ENCODE measurements at regions not wholly inside any gene's neighbourhood (a gene's known extent, or its start where the extent isn't known, plus 50 kb on each side); places are given as distances from the start of the nearest gene placed in this dataset.
"Not testable (repeated sequence)": the region's sequence is repeated elsewhere in the genome, so short reads cannot be mapped to it uniquely, and the experiment has no call there.

DNA sequence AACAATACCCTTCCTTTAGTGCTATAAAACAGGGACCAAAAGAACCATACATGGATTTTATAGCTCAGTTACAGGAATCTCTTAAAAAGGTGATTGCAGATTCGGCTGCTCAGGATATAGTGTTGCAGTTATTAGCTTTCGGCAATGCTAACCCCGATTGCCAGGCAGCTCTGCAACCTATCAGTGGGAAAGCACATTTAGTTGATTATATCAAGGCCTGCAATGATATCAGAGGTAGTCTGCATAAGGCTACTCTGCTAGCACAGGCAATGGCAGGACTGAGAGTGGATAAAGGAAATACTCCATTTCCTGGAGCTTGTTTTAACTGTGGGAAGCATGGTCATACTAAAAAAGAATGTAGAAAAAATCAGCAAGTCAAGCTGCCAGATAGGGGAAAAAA lies 327.7 kb downstream of the REEP3 start:
- not testable (repeated sequence) for DNase-seq (ENCODE audit: low spot score)

DNA sequence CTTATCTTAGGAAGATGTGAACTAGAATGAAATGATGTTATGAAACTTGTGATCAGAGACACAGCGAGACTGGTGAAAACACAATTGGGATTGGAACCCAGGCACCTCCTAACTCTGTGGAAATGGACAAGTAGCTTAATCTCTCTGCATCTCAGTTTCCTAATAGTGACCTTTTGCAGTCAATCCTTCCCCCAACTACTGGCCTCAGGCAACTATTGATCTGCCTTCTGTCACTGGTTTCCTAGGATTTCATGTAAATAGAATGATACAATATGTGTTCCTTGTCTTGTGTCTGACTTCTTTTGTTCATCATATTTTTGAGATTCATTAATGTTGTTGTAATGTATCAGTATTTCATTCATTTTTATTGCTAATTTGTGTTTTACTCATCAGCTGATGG lies 341.7 kb downstream of the REEP3 start:
- DNase-seq (ENCODE audit: low spot score), result no peak

DNA sequence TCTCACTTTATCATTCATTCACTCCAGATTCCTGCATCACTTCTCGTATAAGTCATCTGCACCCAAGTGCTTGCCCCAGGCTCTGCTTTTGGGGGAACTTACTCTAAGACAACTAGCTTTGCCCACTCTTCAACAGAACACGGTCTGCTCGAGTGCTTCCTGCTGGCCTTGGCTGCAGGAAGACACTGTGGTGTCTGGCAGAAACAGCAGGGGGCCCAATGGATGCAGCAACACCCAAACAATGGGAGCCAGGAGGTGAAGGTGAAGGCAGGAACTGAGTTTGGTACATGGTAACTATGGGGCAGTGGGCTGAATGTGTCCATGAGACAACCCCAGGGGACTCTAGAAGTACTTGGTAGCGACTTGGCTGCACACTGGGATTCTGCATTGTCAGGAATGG lies 344.0 kb downstream of the REEP3 start:
- no peak for DNase-seq (ENCODE audit: low spot score)

DNA sequence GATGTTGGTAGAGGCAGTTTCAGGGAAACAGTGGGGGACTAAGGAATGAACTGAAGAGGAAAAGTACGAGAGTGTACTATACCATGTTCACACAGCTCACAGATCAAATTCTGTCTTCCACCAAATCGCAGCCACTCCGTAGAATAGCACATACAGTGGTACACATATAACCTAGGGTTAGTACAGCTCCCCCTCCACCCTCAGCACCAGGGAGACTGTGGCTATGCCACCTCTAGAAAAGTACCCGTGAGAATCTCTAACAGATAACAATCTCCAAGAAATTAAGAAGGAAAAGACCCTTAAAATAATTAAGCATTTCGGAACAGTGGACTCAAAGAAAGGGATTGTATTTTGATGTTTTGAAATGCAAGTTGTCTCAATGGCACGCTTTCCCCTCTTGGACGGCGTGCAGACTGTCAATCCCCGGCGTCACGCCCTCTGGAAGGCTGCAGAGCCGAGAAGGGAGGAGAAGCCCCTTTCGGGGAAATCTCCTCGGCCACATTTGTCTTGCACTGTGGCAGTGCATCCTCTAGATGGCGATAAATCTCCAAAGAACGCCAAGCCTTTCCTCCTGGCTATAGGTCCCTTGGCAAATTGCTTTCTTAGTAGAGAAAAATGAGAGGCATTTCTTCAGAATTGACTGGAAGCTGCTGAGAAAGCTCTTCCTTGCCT lies 345.0 kb downstream of the REEP3 start:
- DNase-seq (ENCODE audit: low spot score), result peak; percentile 69

DNA sequence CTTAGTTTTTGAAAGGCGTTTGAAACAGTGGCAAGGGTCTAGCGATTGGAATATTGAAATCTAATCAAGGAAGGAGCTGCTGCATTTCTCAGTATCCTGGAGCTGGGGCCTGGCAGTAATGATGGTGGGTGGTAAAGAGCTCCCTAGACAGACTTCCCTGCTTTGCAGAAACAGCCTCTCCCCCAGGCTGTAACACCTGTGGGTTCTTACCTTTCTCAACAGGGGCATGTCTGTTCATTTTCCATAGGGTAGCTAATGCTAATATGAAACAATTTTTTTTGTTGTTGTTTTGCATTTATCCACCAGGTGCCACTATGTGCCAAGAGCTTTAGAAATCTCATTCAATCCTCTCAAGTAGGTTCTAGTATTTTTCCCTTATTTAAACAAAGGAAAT lies 345.5 kb downstream of the REEP3 start:
- DNase-seq (ENCODE audit: low spot score), result peak; percentile 35

DNA sequence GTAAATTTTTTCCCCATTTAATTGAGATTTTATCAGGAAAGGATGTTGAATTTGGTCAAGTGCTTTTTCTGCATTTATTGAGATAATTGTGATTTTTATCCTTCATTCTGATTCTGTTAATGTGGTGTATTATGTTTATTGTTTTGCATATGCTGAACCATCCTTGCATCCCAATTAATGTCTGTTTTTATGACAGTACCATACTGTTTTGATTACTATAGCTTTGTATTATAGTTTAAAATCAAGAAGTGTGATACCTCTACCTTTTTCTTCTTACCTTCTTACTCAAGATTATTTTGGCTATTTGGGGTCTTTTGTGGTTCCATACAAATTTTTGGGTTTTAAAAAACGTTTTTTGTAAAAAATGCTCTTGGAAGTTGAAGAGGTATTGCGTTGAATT lies 357.2 kb downstream of the REEP3 start:
- DNase-seq (ENCODE audit: low spot score), result no peak

DNA sequence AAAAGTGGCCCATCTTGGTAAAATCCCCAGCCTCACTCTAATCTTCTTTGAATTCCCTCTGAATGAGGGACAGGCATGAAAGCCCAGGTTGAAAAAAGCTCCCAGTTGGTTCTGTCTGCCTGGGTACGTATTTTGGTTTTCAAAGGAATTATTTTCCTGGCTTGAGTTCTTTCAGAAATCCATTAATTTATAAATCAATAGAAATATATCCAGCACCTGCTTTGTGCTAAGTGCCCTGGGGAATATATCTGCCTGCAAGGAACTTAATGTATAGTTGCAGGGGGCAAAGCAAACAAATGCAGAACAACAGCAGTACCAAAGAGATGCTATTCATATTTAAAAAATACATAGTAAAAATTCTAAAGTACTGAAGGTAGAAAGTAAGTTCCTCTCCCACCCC lies 362.7 kb downstream of the REEP3 start:
- DNase-seq (ENCODE audit: low spot score), result no peak

DNA sequence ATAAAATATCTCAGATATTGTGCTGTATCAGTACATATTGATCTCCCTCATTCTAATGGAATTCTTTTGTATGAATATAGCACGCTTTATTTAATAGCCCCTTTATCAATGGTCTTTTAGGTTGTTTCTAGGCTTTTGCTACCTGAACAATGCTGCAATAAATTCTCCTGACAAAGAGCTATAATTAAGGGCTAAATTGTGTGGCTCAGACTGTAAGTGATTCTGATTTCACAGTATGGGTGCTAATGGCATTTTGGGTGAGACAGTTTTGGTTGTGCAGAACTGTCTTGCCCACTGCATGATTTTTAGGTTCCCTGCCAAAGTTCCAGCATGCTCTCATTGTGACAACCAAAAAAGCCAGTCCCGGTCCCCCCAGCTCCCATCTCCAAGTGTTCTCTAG lies 363.2 kb downstream of the REEP3 start:
- DNase-seq (ENCODE audit: low spot score), result no peak

DNA sequence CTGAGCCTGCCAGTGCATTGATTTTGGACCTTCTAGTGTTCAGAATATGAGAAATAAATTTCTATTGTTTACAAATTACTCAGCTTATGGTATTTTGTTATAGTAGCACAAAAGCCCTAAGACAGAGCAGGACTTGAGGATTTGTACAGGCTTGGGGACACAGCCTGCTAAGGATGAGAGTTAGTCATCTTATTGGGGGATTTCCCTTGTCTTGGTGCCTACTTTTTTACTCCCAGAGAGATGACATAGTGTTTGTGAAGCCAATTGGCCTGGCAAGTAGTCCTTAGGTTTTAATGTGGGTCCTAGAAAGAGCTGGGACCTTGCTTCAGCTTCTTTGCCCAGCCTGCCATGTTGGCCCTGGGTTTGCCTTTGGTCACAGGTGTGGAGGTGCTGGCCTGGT lies 364.0 kb downstream of the REEP3 start:
- DNase-seq (ENCODE audit: low spot score), result no peak

DNA sequence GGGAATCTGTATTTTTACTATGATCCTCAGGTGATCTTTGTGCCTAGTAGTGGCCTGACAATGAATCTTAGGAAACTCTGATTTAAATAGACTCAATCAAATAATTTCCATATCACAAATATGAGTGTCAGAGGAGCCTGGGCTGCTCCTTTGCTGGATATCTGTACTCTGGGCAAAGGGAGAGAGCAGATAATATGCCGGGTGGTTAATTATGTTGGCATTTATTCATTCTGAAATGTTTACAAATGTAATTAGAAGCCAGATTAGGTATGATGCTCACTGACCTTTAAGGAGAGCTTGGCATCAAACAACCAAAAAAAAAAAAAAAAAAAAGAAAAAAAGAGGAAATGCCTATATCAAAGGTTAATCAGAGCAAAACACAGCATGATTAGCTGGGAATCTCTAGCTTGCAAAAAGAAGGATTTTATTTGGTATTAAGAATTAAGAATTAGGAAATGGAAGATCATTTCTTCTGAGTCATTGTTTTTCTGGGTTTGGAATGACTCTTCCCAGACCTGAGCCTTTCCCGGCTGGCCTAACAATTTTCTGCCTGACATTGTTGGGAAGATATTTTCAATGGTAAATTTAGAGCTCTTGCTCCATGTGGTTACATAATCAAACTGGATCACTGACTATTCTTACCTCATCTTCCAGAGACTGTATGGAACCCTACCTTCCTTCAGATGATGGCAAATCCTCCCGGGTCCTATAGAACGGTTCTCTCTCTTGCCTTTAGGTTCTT lies 365.3 kb downstream of the REEP3 start:
- no peak for DNase-seq (ENCODE audit: low spot score)

DNA sequence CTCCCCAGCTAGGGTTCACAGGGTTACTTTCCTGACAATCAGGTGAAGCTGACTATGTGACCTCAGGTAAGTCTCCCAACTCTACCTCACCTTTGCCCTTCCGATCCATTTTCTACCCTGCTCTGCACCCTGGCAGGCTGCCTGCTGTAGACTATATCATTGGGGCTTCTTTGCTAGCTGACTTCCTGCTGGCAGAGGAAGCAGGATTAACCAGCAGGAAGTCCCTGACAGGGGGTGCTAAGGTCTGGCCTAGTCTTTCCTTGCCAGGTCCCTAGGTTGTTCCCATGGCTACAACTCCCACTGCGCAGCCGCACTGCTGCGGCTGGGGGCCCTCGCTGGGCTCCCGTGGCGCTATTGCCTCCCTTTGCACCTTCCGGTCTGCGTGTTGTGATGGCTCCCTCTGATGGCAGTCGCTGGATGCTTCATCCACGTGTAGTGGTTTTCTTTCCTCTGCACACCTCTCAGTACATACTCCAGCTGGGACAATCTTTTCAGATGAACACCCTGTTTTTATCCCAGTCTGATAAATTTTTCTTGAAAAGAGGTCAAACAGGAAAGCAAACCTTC lies 365.9 kb downstream of the REEP3 start:
- DNase-seq (ENCODE audit: low spot score), result no peak

DNA sequence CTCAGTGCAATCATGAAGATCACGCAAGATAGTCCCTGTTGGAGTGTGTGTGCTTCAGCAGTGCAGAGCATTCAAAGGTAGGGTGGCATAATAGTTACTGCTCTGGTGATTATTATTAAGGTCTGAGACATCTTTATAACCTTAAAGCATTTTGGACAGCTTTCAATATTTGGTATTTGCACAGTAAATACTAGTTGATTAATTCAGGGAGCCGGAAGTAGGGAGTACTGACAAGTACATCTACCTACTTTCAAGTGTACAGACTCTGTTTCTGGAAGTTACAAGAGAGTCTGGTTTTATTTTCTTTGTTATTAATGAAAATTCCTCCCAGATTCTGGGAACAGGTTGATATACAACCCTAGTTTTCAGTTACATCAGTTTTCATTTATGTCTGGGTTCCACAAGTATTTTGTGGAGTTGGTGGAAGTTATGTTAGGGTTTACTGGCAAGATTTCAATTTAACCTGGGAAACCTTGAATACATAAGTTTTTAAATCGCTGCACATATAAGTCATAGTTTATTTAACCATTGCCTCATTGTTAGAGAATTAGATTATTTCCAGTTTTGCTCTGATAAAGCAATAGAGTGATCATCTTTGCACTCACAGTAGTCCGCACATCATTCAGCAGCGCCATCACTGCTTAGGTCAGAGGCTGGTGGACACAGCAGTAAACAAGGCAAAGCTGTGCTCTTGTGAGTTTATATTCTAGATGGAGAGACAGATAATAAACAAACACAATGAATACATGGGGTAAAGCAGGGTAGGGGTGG lies 366.6 kb downstream of the REEP3 start:
- no peak for DNase-seq (ENCODE audit: low spot score)

DNA sequence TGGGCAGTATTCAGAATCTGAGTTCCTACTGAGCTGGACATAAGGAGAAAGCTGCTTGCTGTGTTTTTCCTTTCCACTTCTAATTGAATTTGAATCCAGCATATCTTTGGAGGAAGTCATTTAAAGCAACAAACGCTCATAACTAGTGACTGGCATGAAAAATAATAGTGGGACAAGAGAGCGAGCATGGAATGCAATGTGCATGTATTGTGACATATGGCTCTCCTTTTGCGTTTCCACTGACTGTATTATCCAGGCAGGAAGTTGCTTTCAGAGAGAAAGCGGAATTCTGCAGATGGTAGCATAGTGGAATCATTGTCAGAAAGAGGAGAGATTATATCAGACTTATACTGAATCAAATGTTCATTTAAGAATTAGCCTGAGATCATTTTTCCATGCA lies 368.6 kb downstream of the REEP3 start:
- no peak for DNase-seq (ENCODE audit: low spot score)

DNA sequence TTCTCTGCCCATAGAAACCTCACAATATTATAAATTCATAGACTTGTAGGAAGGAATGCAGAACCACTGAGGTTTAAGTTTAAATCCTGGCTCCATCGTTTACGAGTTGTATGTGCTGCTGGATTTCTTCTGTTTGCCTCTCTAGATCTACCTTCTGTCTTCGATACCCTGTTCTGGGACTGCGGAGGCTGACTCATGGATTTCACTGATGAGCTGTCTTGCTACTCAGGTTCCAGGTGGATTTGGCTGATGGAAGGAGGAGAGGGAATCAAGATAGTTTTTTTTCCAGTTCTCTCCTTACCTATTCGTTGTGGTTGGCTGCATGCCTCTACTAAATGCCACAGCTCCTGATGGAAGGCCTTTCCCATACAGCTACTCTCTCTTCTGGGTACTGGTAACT lies 375.8 kb downstream of the REEP3 start:
- DNase-seq (ENCODE audit: low spot score), result no peak

DNA sequence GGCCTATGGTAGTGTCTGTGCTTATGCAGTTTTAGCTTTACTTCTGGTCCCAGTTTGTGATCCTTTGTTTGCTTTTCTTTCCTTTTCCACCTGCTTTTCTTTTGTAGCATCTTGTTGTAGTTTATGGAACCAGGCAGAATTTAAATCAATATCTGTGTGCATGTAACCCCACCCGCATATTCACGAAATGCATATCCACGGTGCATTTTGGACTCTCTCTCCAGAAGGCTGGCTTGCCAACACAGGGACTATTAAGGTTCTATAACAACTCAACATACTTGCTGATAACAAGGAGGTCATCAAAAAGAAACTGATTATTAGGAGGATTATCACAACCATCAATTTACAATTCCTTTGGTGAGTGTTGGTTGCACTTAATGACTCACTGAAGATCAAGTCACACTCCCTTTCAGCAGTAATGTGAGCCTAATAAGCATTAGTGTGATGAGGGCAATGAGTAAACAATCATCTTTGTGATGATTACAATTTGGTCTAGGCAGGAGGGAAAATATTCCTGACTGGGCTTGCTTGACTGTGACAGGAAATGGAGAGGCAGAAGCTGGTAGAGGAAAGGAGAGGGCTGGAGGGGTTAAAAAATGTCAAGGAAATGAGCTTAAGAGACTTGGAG lies 378.6 kb downstream of the REEP3 start:
- no peak for DNase-seq (ENCODE audit: low spot score)

DNA sequence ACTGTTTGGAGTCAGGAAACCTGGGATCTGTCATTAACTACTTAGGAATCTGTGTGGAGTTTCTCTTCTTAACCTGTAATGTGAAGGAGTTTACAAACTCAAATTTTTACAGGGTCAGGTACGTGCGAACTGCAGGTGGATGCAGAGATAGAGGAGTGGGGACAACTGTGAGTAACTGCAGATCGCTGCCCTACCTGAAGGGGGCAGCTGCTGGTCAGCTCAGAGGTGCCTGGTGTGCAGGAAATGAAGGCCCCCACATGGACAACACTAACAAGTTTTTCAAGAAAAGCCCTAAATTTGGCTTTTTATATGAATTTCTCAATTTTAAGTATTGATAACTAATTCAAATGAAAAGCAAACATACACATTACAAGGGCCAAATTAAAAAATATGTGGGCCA lies 380.0 kb downstream of the REEP3 start:
- DNase-seq (ENCODE audit: low spot score), result no peak

DNA sequence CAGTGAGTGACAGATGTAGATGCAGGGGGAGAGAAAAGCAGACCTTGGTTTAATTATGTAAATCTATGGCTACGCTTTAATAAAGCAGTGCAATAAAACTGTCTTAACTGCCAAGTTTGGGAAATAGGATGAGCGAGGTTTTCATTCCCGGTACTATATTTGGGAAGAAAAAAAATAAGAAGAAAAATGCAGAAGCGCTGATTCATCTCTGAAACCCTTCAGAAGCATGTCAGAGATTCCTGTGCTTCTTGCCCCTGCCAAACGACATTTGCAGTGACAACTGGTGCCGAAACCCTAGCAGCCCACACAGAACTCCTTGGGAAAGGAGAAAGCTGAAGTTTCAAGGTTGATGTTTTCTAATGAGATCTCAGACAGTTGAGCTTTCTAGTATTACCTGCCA lies 380.7 kb downstream of the REEP3 start:
- DNase-seq (ENCODE audit: low spot score), result no peak

DNA sequence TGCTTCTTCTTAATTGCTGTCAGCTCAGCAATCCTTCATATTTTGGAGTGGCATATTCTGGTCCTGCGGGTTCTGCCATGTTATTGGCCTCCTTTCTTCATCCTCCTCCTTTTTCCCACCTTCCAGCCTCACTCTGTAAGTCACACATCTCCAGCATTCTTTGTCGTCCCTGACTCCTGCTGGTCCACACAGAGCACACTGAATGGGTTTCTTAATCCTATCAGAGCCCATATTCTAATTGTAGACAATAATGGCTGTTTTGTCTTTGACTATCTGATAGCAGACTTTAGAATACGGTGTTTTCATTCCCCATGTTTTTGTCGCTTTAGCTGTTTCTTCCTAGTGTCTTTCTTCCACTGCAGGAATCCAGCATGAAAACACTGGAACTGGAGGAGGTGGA lies 389.6 kb downstream of the REEP3 start:
- DNase-seq (ENCODE audit: low spot score), result no peak

DNA sequence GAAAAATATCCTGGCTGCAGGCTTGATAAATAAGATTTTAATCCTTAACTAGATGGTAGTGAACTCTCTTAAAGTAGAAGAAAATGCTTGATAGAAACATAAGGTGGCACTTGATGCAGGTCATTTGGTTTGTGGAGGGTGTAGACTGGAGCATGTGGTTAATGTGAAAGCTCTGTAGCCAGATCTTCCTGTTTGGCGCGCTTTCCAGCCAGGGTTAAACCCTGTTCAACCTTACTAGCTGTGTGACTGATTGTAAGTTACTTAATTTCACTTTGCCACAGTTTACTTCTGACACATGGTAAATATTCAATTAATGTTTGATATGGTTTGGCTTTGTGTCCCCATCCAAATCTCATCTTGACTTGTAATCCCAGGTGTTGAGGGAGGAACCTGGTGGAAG lies 394.0 kb downstream of the REEP3 start:
- no peak for DNase-seq (ENCODE audit: low spot score)

DNA sequence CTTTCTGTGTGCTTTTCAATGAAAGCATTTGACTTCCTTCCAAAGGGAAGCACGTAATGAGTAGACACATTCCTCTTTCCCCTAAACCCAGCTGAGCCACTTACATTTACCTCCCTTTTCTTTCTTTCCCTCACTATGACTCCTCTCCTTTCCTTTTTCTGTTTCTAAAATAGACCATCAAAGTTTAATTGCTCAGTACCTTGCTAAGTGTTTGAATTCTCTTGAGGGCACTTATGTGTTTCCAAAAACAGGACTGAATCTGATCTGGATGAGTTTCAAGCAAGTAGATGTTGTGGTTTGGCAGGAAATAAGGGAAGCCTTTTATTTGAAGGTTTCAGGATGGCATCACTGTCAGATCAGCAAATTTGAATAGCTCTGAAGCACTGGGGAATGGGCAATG lies 396.2 kb downstream of the REEP3 start:
- no peak for DNase-seq (ENCODE audit: low spot score)

DNA sequence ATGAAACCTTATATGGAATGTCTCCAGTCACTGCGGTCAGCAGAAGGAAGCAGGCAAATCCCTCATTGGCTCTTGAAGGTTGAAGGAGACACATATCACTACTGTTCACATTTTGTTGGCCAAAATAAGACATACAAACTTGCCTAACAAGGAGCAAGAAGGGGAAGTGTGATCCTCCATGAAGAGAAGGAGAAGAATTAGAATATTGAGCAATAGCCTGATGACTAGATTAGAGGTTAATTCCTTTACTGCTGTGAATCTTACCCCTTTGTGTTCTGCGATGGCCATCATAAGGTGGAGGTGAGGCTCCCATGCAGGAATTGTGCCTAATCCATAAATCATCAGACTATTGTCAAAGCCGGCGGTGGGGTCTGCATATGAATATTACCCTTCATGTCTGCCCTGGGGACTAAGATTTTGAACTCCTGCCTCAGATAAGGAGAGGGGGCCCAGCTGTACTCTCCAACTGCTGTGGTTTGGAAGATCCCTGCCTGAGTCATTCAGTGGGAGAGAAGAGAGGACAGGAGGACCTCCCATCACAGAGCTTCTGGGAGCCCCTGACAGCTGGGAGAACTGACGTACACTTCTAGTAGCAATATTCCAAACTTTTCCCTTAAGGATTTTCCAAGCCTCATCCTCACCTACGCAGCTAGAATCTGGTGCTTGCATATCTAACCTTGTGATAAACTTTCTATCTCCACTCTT lies 398.5 kb downstream of the REEP3 start:
- DNase-seq (ENCODE audit: low spot score), result no peak

DNA sequence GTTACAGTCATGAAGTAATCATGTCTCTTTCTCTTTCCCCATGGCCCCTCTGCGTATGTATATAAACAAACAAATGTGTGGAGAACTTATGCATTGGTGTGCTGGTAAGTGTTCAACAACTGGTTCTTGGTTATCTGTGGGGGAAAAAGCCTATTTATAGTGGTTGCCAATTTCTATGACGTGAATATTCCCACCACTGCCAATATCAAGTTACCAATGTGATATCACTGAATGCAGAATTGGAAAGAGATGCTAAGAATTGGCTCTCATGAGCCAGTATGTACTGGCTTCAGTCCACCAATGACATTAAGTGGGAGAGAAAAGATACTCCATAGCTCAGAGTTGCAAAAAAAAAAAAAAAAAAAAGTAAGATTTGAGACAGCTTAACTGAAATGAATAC lies 399.7 kb downstream of the REEP3 start:
- DNase-seq (ENCODE audit: low spot score), result no peak

Data from A172 (cell line).